ENCODE measurements at regions not wholly inside any gene's neighbourhood (a gene's known extent, or its start where the extent isn't known, plus 50 kb on each side); places are given as distances from the start of the nearest gene placed in this dataset.

GRCh38 chr4:85221606-85222005, 253.3 kb upstream of the ARHGAP24 start:
- TF ChIP-seq CTCF (IDR thresholded peaks at IDR 0.05; ENCODE audit: insufficient read depth, low read length, poor library complexity, severe bottlenecking) (no peak), EZH2phosphoT487 (conservative IDR thresholded peaks at IDR 0.05; ENCODE audit: low read length) (no peak)

All from SU-DHL-6 (cell line).